ENCODE measurements at regions not wholly inside any gene's neighbourhood (a gene's known extent, or its start where the extent isn't known, plus 50 kb on each side); places are given as distances from the start of the nearest gene placed in this dataset.

- no peak overlapping the region for H3K27ac ChIP-seq (ENCODE audit: low read depth, low read length)
- no peaks in the 10 kb centered on the region for H3K27me3 ChIP-seq (ENCODE audit: control insufficient read depth, insufficient read depth, low read length)
- no peak for DNase-seq (ENCODE audit: low read depth, low spot score)
- ChIA-PET CTCF (no interaction called here), POLR2A (no interaction called here)
- H3K4me3 ChIP-seq (ENCODE audit: low read depth, low read length), result no peak overlapping the region
- TF ChIP-seq CTCF (IDR thresholded peaks at IDR 0.05; ENCODE audit: low read depth, low read length), result no peak
- no peaks in the 10 kb centered on the region for H3K9me3 ChIP-seq (ENCODE audit: control insufficient read depth, insufficient read depth, low read length)
Observed at GRCh38 chr12:84807249-84807648, 105.3 kb downstream of the SLC6A15 start.

GRCh38 chr12:84805474-84805858 lies 107.1 kb downstream of the SLC6A15 start:
- ChIA-PET POLR2A (no interaction called here), CTCF (no interaction called here)
- TF ChIP-seq CTCF (IDR thresholded peaks at IDR 0.05; ENCODE audit: low read depth, low read length), result no peak
- no peaks in the 10 kb centered on the region for H3K9me3 ChIP-seq (ENCODE audit: control insufficient read depth, insufficient read depth, low read length)
- DNase-seq (ENCODE audit: low read depth, low spot score), result no peak
- no peak overlapping the region for H3K27ac ChIP-seq (ENCODE audit: low read depth, low read length)
- H3K27me3 ChIP-seq (ENCODE audit: control insufficient read depth, insufficient read depth, low read length), result no peaks in the 10 kb centered on the region
- H3K4me3 ChIP-seq (ENCODE audit: low read depth, low read length), result no peak overlapping the region

- TF ChIP-seq CTCF (IDR thresholded peaks at IDR 0.05; ENCODE audit: low read depth, low read length), result no peak
- ChIA-PET CTCF (no interaction called here), POLR2A (no interaction called here)
- H3K4me3 ChIP-seq (ENCODE audit: low read depth, low read length), result no peak overlapping the region
- H3K27ac ChIP-seq (ENCODE audit: low read depth, low read length), result no peak overlapping the region
- H3K27me3 ChIP-seq (ENCODE audit: control insufficient read depth, insufficient read depth, low read length), result no peaks in the 10 kb centered on the region
- no peaks in the 10 kb centered on the region for H3K9me3 ChIP-seq (ENCODE audit: control insufficient read depth, insufficient read depth, low read length)
- no peak for DNase-seq (ENCODE audit: low read depth, low spot score)
Observed at GRCh38 chr12:84804691-84805473, 107.7 kb downstream of the SLC6A15 start.

- no peaks in the 10 kb centered on the region for H3K9me3 ChIP-seq (ENCODE audit: control insufficient read depth, insufficient read depth, low read length)
- H3K27me3 ChIP-seq (ENCODE audit: control insufficient read depth, insufficient read depth, low read length), result no peaks in the 10 kb centered on the region
- POLR2A ChIA-PET, result no interaction called here
- no peak overlapping the region for H3K4me3 ChIP-seq (ENCODE audit: low read depth, low read length)
- TF ChIP-seq CTCF (IDR thresholded peaks at IDR 0.05; ENCODE audit: low read depth, low read length), result no peak
- CTCF ChIA-PET, result no interaction called here
- no peak overlapping the region for H3K27ac ChIP-seq (ENCODE audit: low read depth, low read length)
- DNase-seq (ENCODE audit: low read depth, low spot score), result no peak
Observed at GRCh38 chr12:84803661-84804060, 108.9 kb downstream of the SLC6A15 start.

- CTCF ChIA-PET, result no interaction called here
Observed at GRCh38 chr12:84802161-84802560, 110.4 kb downstream of the SLC6A15 start.

More at GRCh38 chr12:84802161-84802560, 110.4 kb downstream of the SLC6A15 start:
- DNase-seq (ENCODE audit: low read depth, low spot score), result no peak
- POLR2A ChIA-PET, result no interaction called here
- H3K27me3 ChIP-seq (ENCODE audit: control insufficient read depth, insufficient read depth, low read length), result no peaks in the 10 kb centered on the region
- no peak for TF ChIP-seq CTCF (IDR thresholded peaks at IDR 0.05; ENCODE audit: low read depth, low read length)
- no peak overlapping the region for H3K4me3 ChIP-seq (ENCODE audit: low read depth, low read length)
- H3K9me3 ChIP-seq (ENCODE audit: control insufficient read depth, insufficient read depth, low read length), result no peaks in the 10 kb centered on the region
- H3K27ac ChIP-seq (ENCODE audit: low read depth, low read length), result no peak overlapping the region

All from AG04450 (cell line).